ENCODE measurements at regions not wholly inside any gene's neighbourhood (a gene's known extent, or its start where the extent isn't known, plus 50 kb on each side); places are given as distances from the start of the nearest gene placed in this dataset.
"Not testable (repeated sequence)": the region's sequence is repeated elsewhere in the genome, so short reads cannot be mapped to it uniquely, and the experiment has no call there.

DNA sequence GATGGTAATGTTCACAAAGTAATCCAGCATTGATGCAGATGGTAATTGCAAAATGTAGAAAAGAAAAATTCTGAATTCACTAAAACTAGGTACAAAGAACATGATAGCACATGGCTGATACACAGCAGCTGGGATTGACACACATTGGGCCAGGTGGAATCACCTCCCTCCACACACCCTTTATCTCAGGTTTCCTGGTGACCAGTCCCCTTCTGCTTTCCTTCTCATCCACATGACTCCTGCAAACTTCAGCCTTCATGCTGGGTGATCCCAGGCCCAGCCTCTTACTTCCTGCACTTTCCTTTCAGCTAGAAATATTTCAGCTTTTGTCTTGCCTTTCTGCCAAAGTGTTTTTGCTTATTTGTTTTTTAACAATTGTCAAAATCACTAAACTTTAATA is 246.9 kb downstream of the LNPK start:
- DNase-seq, result no peak

- no peak for DNase-seq
Measured at GRCh38 chr2:175750195-175750594, 251.9 kb downstream of the LNPK start.

- DNase-seq, result no peak
Measured at GRCh38 chr2:175745911-175746310, 256.2 kb downstream of the LNPK start.

DNA sequence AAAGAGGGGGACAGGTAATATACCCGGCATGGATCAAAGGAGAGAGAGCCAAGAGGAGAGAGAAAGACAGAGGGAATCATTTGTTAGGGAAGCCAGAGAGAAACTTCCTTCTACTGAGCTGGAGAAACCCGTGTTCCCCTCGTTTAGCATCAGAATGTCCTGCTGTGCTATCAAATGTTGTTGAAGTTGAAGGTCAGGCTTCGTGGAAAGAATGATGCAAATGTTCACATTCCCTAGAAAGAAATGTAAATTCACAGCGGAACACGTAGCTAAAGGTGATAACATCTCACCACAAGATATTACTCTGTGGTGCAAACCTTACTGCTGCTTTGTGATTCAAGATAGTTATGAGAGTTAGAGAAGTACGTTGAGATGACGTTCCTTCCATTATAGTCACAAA is 258.1 kb downstream of the LNPK start:
- DNase-seq, result no peak

GRCh38 chr2:175743011-175743410 is 259.1 kb downstream of the LNPK start:
- DNase-seq, result no peak

GRCh38 chr2:175742367-175742766 is 259.7 kb downstream of the LNPK start:
- DNase-seq, result no peak

GRCh38 chr2:175741164-175741563 is 260.9 kb downstream of the LNPK start:
- no peak for DNase-seq

DNA sequence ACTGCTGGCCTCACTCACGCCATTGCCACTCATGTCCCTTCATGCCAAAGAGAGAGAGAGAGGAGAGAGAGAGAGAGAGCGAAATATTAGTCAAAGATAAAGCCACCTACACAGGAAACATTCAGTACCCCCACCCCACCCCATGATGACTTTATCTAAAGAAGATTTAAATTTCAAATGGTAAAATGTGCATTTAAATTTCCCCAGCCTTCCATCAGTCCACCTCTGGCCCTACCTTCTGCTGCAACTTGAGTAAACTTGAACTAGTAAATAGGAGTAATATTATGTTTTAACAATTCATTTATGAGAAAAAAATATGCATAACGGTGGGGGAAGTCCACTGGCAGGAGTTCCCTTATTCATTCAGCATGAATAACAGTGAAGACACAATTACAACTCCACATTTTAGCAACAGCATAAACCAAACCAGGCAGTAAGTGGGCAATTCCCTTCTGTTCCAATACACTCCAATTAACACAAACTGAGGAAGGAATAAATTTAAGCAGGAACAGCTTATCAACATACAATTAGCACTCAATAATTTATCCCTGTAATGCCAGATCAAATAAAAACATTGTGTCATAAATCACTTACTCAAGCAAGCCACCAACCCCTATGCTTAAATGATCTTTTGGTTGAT is 264.2 kb downstream of the LNPK start:
- no peak for DNase-seq

DNA sequence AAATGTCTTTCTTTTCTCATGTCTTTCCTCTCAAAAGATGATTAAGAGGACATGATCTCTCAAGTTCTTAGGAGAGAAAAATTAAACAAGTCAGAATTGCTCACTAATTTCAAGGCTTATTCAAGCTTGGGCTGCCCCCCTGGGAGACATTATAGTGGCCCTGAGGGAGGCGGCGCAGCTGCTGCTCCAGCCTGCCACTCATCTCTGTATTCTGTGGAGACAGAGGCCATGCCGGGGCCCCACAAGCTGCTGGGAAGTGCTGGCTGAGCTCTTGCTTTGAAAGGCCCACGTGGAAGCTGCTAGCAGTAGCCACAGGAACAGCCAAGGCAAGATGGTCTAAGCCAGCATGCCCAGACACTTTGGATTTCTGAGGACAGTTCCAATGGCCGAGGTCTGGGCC is 267.4 kb downstream of the LNPK start:
- peak; percentile 27 for DNase-seq

DNA sequence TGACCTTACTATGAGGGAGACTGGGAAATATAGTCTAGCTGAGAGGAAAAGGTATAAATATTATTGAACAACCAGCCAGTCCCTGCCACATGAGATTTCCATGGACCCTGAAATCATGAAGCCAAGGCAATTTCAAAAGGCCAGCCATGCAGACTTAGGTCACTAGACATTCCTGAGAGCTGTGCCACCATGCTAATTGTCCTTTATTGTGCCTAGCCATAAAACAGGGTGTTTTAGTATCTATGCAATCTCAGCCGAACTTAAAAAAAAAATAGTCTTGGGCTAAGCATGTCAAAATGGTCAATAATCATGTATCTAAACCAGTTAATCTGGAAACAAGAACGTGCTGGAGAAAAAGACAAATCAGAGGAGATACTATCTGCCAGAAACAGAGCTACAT is 269.5 kb downstream of the LNPK start:
- no peak for DNase-seq

DNA sequence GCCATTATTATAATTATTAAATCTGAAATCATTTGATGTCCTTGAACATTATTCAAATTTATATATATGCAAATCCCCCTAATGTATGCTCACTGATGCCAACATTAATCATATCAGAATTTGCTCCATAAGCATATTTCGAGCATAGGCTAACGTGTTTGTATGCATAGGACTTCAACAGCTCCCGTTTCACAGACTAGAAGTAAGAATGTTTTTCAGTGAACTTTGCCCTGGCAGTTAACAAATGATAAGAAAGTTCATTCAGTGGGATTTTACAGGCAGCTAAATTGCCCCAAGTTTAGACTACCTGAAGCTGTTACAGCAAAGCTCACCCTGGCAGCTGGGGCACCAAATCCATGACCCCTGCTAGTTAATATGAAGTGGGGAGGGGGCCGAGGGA is 272.0 kb downstream of the LNPK start:
- no peak for DNase-seq

DNA sequence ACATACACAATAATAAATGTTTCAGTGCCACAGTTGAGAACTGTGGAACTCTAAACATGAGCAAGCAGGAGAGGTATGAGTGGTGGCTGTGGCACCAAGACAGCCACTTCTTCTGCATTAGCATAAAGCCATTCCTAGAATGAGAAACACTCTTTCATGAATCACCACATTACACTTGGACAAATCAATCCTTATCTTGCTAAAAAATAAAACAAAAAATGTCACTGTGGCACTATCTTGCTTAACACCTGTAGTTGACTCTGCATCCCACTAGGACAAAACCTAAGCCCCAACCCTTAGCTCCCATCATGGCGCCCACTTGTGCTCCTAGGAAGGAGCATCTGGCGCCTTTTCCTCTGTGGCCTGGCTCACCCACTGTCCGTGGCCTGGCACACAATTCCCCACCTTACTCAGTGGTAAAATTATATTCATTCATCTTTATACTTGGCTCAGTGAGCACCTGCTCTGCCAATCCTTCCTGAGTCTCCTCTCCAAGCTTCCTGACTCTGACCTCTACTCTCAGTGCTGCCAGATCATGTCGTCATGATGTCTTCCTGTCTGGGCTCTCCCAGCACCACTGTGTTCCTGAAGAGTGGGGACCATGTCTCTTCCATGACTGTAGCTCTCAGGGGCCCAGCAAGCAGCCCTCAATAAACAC is 272.9 kb downstream of the LNPK start:
- no peak for DNase-seq

GRCh38 chr2:175728032-175728431 is 274.0 kb downstream of the LNPK start:
- no peak for DNase-seq

DNA sequence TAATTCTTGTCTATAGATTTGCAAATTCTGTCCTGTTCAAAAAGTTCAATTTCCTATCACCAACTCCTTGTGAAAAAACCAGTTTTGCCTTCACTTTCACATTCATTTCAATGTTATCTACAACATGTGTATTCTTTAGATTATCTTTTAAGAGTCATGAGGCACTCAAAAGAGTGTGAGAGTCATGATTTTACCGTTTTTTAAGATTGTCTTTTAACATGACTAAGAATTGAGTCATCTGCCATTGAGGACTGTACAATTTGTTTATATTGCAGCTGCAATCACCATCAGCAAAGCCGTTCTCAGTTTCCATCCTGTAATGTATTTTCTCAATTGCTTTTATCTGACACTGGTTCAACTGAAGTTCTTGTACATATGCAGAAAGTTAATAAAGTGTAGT is 275.8 kb downstream of the LNPK start:
- no peak for DNase-seq

DNA sequence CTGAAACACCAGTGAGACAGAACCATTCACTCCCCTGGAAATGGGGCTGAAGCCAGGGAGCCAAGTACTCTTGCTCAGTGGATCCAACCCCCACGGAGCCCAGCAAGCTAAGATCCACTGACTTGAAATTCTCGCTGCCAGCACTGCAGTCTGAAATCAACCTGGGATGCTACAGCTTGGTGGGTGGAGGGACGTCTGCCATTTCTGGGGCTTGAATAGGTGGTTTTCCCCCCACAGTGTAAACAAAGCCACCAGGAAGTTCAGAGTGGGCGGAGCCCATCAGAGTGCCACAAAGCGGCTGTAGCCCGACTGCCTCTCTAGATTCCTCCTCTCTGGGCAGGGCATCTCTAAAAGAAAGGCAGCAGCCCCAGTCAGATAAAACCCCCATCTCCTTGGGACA is 292.8 kb downstream of the LNPK start:
- no peak for DNase-seq

DNA sequence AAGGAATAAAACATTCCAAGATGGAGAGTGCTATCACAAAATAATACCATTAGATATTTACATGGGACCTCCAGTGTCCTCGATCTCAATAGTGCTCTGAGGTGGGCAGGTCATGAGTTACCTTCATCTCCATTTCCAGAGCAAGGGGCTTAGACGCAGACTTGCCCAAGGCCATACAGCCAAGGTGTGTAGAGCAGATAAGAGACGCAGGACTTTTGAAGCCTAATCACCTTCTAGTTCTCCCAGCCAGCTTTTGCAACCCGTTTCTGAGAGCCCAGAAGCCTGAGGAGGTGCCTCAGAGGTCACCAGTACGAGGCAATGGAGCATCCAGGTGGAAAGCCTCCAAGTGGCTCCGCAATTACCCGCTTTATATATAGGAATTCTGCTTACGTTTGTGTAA is 294.7 kb downstream of the LNPK start:
- DNase-seq, result no peak

GRCh38 chr2:175704568-175704967 is 297.5 kb downstream of the LNPK start:
- not testable (repeated sequence) for DNase-seq

- DNase-seq, result no peak
Measured at GRCh38 chr2:175698061-175698460, 304.0 kb downstream of the LNPK start.

DNA sequence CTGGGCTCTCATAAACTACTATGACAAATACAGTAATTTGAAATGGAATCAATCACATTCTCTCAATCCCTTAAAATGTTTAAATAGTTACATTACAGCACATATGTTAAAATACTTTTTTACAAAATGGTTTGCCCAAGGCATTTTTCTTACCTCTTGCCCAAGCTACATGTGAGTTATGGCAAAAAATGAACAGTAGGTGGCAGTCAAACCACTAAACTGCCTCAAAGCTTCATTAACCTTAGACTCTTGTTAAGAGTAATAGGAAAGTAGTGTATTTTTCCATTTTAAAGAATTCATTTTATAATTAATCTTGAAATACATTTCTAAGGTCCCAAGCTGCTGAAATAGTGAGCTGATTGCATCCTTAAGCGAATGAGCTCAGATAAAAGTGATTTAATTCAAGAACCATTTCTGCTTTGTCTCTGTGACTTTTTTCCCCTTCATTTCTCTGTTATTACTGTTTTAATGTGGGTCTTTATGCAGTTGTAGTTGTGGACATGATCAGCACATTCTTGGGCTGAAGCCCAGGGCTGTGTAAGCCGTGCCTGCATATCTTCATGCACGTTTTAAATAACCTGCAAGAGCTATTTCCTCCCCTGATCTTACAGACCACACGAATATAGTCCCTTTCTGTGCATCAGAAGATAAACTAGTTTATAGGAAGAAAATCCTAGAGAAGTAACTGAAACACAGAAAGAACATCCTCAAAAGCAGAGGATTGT is 311.8 kb downstream of the LNPK start:
- DNase-seq, result peak; percentile 43

DNA sequence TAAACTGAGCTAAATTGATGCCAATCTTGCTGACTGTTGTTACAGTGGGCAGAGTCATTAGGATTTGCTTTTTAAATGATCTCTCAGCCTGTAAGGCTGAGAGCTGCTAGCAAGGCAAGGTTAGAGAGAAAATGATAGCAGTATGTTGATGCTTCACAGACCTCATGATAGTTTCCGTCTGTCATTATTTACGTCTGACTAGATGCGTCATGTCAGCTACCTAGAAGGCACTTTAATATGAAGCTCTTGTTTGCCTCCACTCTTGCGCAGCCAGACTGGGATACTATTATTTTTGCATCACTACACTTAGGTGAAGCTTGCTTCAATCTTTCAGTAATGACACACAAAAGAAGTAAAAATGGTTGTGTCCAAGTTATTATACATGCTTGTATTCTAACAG is 313.8 kb downstream of the LNPK start:
- DNase-seq, result no peak

GRCh38 chr2:175687465-175687864 is 314.6 kb downstream of the LNPK start:
- no peak for DNase-seq

DNA sequence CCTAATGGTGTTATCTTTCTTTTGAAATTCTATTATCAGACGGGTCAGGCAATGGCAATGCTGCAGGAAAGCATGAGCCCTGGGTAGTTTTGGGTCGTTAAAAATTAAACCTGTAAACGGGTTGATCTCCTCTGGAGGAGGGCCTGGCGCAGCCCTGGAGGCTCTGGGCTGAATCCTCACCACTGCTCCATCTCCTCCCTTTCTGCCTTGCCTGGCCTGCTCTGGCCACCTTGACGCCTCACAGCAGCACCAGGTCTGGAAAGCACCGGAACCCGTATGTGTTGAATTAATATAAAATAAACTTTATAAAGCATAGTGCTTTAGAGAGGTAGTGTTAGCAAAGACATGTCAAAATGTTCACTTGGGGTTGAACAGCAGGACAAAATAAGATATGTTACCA is 316.1 kb downstream of the LNPK start:
- no peak for DNase-seq

DNA sequence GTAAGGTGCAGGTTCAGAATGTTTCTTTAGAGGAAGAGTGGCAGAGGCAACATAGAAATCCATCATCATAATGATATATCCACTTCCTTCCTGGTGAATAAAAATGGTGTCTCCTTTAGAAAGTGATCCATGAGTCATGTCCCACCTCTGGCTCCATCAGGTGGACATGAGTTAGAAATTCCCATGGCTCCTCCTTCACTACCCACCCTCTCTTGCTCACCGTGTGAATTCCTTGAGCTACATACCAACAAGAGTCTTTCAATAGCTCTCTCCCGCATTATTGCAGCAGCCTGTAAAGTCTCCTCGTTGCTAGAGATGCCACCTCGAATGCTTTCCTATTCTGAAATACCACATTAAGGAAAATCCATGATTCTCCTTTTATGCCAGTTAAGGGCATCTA is 317.6 kb downstream of the LNPK start:
- no peak for DNase-seq

DNA sequence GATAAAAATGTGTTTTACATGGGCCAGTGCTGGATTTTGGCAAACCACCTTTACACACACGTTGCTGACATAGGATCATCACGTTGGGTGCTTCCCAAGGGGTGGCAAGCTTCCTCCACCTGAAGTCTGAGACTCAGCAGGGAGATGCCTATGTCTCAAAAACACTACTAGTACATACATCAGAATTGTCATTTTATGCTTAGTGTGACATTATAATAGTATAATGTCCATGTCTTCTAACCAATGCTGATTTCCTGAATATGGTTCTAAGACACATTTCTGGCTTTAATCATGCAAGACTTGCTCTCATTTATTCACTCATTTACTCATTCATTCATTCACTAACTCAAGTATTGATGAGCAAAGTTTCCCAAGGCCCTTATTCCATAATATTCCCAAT is 322.3 kb downstream of the LNPK start:
- DNase-seq, result no peak
